Activated T-helper 17 cell treated with anti-CD3 and anti-CD28 coated beads, Interleukin-2, amount 50 U/mL, for 72 hours (primary cell): ENCODE measurements at regions not wholly inside any gene's neighbourhood (a gene's known extent, or its start where the extent isn't known, plus 50 kb on each side); places are given as distances from the start of the nearest gene placed in this dataset.
"Not testable (repeated sequence)": the region's sequence is repeated elsewhere in the genome, so short reads cannot be mapped to it uniquely, and the experiment has no call there.

Experiments
- ATAC-seq: fragments of 150-1000 bp; cut with Tn5 transposase; replicated peaks from 2 replicates; pipeline ENCODE4 v1.10.0; 2021; ENCODE audit warnings: mild to moderate bottlenecking, moderate library complexity
- H3K27ac Mint-ChIP-seq: one replicate; pipeline ENCODE4 v1.8.0; 2022; ENCODE audit warnings: mixed read lengths
- H3K27me3 Mint-ChIP-seq: one replicate; pipeline ENCODE4 v1.8.0; 2022; ENCODE audit warnings: mixed read lengths
- H3K36me3 Mint-ChIP-seq: one replicate; pipeline ENCODE4 v1.8.0; 2022; ENCODE audit warnings: low read depth, mild to moderate bottlenecking, mixed read lengths
- H3K4me1 Mint-ChIP-seq: one replicate; pipeline ENCODE4 v1.8.0; 2022; ENCODE audit warnings: mixed read lengths
- H3K4me3 Mint-ChIP-seq: one replicate; pipeline ENCODE4 v1.8.0; 2022; ENCODE audit warnings: mild to moderate bottlenecking, mixed read lengths
- H3K9me3 Mint-ChIP-seq: one replicate; pipeline ENCODE4 v1.8.0; 2022; ENCODE audit warnings: mixed read lengths

DNA sequence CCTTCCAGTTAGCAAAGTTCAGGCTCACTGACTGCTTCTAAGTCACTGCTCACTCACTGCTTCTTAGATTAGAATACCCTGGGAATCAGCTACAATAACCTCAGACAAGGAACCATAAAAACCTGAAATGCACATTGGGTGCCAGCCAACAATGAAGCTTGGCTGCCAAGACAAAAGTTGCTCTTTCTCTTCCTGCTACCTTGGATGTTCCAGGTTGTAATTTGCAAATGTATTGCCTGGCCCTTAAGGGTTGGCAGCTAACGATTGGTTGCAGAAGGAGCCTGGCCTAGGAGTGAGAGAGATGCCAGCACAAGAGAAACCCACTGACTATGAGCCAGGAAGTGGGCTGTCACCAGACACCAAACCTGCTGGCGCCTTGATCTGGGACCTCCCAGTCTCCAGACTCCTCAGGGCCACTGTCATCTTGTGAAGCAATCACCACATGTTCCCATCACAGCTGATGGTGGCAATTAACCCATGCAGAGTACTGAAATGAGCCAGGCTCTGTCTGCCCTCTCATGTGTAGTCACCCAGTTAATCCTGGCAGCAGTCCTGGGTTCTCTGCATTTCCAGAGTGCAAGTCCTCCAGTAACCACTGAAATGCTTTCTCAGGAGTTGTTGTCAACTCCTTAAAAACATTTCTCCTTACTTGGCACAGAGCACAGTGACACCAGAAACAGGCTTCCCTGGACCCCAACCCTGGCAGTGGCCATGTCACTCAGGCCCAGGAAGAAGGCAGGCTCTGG, 240.3 kb upstream of the NPAP1 start:
- ATAC-seq, H3K36me3 Mint-ChIP-seq, H3K27me3 Mint-ChIP-seq, H3K4me1 Mint-ChIP-seq, H3K27ac Mint-ChIP-seq, H3K9me3 Mint-ChIP-seq, H3K4me3 Mint-ChIP-seq: not testable (repeated sequence)

DNA sequence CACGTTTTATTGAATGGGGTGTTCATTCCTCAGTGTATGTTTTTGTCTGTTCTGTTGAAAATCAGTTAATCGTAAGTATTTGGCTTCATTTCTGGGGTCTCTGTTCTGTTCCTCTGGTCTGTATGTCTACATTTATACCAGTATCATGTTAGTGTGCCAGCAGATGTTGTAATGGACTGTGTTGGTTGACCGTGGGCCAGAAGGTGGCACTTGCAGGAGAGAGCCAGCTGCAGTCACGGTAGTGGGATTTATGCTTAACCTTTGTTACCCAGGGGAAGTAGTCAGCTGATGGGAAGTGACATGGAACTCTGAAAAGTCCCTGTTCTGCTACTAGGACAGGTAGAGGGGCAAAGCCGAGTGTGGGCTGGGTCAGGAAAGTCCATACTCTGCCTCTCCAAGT, 238.3 kb upstream of the NPAP1 start:
- not testable (repeated sequence) for H3K36me3 Mint-ChIP-seq, H3K27me3 Mint-ChIP-seq, H3K27ac Mint-ChIP-seq, ATAC-seq, H3K9me3 Mint-ChIP-seq, H3K4me3 Mint-ChIP-seq, H3K4me1 Mint-ChIP-seq

GRCh38 chr15:24437735-24438134, 237.8 kb upstream of the NPAP1 start:
- H3K4me1 Mint-ChIP-seq, ATAC-seq, H3K27me3 Mint-ChIP-seq, H3K27ac Mint-ChIP-seq, H3K36me3 Mint-ChIP-seq, H3K4me3 Mint-ChIP-seq: not testable (repeated sequence)
- H3K9me3 Mint-ChIP-seq: peaks cover 11% of the 10 kb centered on the region

GRCh38 chr15:24477107-24478025, 198.2 kb upstream of the NPAP1 start:
- not testable (repeated sequence) for ATAC-seq, H3K4me1 Mint-ChIP-seq, H3K36me3 Mint-ChIP-seq, H3K4me3 Mint-ChIP-seq, H3K27ac Mint-ChIP-seq, H3K27me3 Mint-ChIP-seq
- peaks cover 18% of the 10 kb centered on the region for H3K9me3 Mint-ChIP-seq

DNA sequence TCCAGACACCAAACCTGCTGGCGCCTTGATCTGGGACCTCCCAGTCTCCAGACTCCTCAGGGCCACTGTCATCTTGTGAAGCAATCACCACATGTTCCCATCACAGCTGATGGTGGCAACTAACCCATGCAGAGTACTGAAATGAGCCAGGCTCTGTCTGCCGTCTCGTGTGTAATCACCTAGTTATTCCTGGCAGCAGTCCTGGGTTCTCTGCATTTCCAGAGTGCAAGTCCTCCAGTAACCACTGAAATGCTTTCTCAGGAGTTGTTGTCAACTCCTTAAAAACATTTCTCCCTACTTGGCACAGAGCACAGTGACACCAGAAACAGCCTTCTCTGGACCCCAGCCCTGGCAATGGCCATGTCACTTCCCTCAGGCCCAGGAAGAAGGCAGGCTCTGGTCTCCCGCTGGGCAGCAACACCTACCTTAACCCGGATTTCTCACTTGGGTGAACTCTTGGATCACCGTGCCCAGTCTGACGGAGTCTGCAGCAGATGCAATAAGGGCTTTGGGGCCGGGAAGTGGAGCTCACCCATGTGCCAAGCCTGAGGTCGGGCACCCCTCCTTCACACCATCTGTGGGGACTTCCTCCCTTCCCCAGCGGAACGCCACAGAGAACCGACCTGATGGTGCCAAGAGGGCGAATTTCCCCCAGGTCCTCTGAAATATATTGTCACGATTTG, 189.5 kb upstream of the NPAP1 start:
- H3K36me3 Mint-ChIP-seq, H3K27ac Mint-ChIP-seq, H3K27me3 Mint-ChIP-seq, H3K4me1 Mint-ChIP-seq, H3K4me3 Mint-ChIP-seq, ATAC-seq: not testable (repeated sequence)
- peaks cover 13% of the 10 kb centered on the region for H3K9me3 Mint-ChIP-seq

- not testable (repeated sequence) for H3K4me3 Mint-ChIP-seq, ATAC-seq, H3K27me3 Mint-ChIP-seq, H3K36me3 Mint-ChIP-seq, H3K27ac Mint-ChIP-seq, H3K4me1 Mint-ChIP-seq
- H3K9me3 Mint-ChIP-seq: peaks cover 11% of the 10 kb centered on the region
Measured at GRCh38 chr15:24488164-24488907, 187.2 kb upstream of the NPAP1 start.

DNA sequence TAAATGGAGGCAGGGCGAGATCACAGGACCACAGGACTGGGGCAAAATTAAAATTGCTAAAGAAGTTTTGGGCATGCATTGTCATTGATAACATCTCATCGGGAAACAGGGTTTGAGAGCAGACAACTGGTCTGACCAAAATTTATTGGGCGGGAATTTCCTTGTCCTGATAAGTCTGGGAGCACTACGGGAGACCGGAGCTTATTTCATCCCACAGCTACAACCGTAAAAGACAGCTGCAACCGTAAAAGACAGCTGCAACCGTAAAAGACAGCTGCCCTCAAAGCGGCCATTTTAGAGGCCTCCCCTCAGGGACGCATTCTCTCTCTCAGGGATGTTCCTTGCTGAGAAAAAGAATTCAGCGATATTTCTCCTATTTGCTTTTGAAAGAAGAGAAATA, 170.4 kb upstream of the NPAP1 start:
- H3K4me3 Mint-ChIP-seq, H3K27ac Mint-ChIP-seq, H3K4me1 Mint-ChIP-seq, H3K9me3 Mint-ChIP-seq, H3K27me3 Mint-ChIP-seq, H3K36me3 Mint-ChIP-seq, ATAC-seq: not testable (repeated sequence)

DNA sequence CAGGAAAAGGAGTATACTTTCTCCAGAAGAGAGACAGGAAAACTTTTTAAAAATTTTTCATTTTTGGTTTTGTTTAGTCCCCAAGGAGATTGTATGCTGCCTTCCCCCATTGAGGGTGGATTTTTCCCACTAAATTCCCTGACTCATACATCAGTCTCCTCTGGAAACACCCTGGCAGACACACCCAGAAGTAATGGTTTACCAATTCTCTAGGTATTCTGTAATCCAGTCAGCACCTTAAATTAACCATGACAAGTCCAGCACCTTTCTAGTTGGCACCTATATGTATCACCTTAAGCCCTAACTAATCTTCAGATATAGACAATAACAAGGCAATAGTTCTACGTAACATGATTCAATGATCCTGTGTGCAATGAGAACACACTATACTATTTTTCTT, 165.9 kb upstream of the NPAP1 start:
- ATAC-seq, H3K4me3 Mint-ChIP-seq, H3K27ac Mint-ChIP-seq, H3K27me3 Mint-ChIP-seq, H3K36me3 Mint-ChIP-seq, H3K4me1 Mint-ChIP-seq: not testable (repeated sequence)
- peaks cover 11% of the 10 kb centered on the region for H3K9me3 Mint-ChIP-seq

DNA sequence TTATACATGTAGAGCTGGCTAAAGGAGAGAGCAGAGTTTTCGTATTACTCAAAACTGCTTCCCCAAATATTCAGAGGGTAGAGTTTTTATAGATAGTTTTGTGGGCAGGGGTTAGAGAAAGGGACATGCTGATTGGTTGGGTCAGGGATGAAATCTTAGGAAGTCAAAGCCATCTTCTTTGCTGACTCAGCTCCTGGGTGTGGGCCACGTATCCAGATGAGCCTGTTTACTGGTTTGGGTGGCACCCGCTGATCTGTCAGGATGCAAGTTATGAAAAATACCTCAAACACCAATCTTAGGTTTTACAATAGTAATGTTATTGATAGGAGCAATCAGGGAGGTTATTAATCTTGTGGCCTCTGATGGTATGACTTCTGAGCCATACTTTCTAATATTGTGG, 164.0 kb upstream of the NPAP1 start:
- not testable (repeated sequence) for H3K27ac Mint-ChIP-seq, H3K4me1 Mint-ChIP-seq, H3K36me3 Mint-ChIP-seq, ATAC-seq, H3K27me3 Mint-ChIP-seq, H3K4me3 Mint-ChIP-seq
- H3K9me3 Mint-ChIP-seq: peaks cover 11% of the 10 kb centered on the region

DNA sequence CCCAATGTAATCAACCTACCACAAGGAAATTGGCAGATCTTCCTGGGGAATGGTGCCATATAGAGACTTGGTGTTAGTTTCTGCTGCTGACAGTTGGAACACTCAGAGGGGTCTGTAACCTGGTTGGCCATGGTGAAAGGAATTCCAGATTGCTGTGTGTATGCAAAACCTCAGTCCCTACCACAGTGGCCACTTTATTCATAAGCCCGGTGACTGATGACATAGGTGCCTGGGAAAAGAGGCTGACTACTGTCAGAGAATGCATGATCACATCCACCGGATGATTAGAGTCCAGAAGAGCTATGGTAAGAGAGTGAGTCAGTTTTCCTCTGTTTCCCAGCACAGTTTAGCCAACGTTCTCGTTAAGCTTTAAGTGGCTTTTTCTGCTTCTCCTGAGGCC, 156.8 kb upstream of the NPAP1 start:
- H3K36me3 Mint-ChIP-seq, ATAC-seq, H3K27me3 Mint-ChIP-seq, H3K4me1 Mint-ChIP-seq, H3K4me3 Mint-ChIP-seq, H3K9me3 Mint-ChIP-seq, H3K27ac Mint-ChIP-seq: not testable (repeated sequence)

DNA sequence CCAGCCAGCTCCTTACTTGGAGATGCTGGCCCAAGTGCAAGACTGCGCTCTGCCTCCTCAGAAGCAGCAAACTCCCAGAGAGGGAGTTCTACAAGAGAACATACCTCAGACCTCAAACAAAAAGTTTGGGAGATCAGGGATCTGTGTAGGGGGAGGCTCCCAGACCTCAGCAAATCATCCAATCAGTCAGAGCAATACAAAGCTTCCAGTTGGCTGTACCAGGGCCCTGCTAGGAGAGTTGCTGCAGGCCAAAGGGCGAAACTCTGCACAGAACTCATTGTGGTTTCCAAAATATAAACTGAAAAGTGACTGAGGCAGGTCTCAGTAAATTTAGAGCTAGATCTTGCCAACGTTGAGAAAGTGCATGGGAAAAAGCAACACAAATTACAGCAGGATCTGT, 144.3 kb upstream of the NPAP1 start:
- peaks cover 11% of the 10 kb centered on the region for H3K9me3 Mint-ChIP-seq
- not testable (repeated sequence) for ATAC-seq, H3K4me3 Mint-ChIP-seq, H3K27ac Mint-ChIP-seq, H3K4me1 Mint-ChIP-seq, H3K27me3 Mint-ChIP-seq, H3K36me3 Mint-ChIP-seq

DNA sequence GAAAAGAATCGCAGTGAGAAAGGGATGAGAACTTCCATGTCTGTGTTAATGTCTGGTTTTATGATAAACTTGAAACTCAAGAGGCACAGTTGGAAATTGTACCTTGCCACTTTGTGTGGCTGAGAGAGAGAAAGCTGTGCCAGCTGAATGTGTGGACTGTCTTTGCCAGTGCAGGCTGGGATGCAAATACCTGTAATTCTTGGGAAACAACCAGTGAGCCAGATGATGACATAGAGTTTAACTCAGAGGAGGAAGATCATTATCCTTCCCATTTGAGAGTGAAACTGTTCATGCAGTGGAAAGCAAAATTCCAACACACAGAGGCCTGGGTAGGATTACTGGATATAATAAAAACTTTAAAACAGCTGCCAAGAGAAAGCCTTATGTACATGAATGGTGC, 141.5 kb upstream of the NPAP1 start:
- H3K27me3 Mint-ChIP-seq, ATAC-seq, H3K27ac Mint-ChIP-seq, H3K4me1 Mint-ChIP-seq, H3K36me3 Mint-ChIP-seq, H3K4me3 Mint-ChIP-seq: not testable (repeated sequence)
- peaks cover 11% of the 10 kb centered on the region for H3K9me3 Mint-ChIP-seq

GRCh38 chr15:24557281-24557680, 118.3 kb upstream of the NPAP1 start:
- H3K27ac Mint-ChIP-seq, ATAC-seq, H3K4me3 Mint-ChIP-seq: not testable (repeated sequence)

DNA sequence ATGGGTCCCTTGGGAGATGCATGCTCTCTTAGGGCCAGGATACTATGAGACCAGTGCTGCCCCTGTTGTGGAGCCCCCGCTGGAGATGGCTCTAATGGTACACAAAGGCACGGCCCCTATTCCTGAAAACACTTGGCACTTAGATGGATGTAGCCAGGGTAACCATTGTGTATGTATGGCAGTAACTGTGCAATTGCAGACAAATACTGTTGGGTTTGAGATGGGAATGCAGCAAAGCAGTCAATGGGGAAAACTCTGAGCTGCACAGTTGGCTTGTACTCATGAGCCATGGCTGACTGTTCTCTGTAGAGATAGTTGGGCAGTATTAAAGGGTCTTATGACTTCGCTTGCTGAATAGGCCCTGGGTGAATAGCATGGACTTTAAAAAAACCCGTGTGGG, 67.9 kb upstream of the NPAP1 start:
- H3K4me3 Mint-ChIP-seq: no peak overlapping the region
- H3K9me3 Mint-ChIP-seq: peaks cover 12% of the 10 kb centered on the region
- no peak overlapping the region for H3K27ac Mint-ChIP-seq
- H3K27me3 Mint-ChIP-seq: no peaks in the 10 kb centered on the region
- ATAC-seq: no peak
- H3K4me1 Mint-ChIP-seq: no peaks in the 10 kb centered on the region
- H3K36me3 Mint-ChIP-seq: no peaks in the 10 kb centered on the region

More at GRCh38 chr15:24557281-24557680, 118.3 kb upstream of the NPAP1 start:
- H3K4me1 Mint-ChIP-seq, H3K9me3 Mint-ChIP-seq, H3K36me3 Mint-ChIP-seq, H3K27me3 Mint-ChIP-seq: not testable (repeated sequence)
